HT1080 (cell line): ENCODE measurements at regions not wholly inside any gene's neighbourhood (a gene's known extent, or its start where the extent isn't known, plus 50 kb on each side); places are given as distances from the start of the nearest gene placed in this dataset.

Experiments
- DNase-seq: peaks from one replicate; pipeline ENCODE4 v3.0.0-alpha.2; 2015; ENCODE audit warnings: low read depth

DNA sequence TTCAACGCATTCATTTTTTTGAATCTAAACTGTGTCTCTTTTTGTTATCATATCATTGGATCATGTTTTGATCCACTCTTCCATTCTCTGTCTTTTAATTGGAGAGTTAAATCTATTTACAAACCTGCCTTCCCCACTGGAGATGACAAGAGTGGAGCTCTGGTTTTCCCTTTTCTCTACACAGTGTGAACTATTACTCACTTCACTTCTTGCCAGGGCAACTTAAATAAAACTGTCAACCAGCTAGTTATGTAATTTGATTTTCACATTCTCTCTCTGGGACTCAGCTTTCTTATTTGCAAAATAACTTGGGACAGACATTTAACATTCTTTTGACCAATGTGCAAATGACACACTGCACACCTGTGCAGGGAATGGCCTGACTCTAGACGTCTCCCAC, 230.8 kb upstream of the CST7 start:
- DNase-seq: no peak

DNA sequence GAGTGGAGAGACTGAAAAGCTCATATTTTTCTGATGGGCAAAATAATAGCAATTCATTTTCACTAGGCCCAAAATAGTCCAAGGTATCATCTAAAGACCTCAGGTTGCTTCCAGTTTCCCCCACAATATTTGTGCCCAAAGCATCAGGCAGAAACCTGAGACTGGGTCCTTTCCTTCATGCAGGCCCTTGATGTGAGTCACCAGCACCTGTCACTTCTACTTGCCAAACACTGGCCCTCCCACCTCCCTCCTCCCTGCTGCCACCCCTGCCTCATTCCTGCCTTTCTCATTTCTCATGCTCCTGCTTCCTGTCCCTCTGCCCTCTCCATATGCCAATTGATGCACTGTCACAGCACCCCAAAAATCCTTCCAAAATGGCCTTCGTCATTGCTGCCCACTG, 230.4 kb upstream of the CST7 start:
- DNase-seq: no peak

- no peak for DNase-seq
Measured at GRCh38 chr20:24720957-24721356, 228.1 kb upstream of the CST7 start.

GRCh38 chr20:24721891-24722568, 227.0 kb upstream of the CST7 start:
- DNase-seq: no peak

GRCh38 chr20:24722586-24722985, 226.5 kb upstream of the CST7 start:
- no peak for DNase-seq

DNA sequence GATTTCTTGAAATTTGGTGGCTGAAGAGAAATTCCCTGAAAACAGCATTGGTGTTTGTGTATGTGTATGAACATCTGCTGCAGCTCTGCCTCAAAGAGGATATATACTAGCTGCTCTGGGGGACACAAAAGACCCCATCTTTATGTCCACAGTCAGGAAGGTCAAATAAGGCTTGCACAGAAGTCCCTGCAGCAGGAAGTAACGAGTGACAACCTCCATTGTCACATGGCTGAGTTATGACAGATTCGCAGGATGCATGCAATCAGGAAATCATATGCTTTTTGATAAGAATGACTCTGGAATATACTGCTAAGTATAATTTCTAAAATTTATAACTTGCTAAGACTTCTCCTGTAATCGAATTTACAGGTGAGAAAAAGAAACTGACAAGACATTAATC, 225.9 kb upstream of the CST7 start:
- DNase-seq: no peak

GRCh38 chr20:24723647-24724352, 225.3 kb upstream of the CST7 start:
- no peak for DNase-seq

- DNase-seq: no peak
Measured at GRCh38 chr20:24724982-24725533, 224.0 kb upstream of the CST7 start.

GRCh38 chr20:24727795-24728194, 221.3 kb upstream of the CST7 start:
- no peak for DNase-seq

DNA sequence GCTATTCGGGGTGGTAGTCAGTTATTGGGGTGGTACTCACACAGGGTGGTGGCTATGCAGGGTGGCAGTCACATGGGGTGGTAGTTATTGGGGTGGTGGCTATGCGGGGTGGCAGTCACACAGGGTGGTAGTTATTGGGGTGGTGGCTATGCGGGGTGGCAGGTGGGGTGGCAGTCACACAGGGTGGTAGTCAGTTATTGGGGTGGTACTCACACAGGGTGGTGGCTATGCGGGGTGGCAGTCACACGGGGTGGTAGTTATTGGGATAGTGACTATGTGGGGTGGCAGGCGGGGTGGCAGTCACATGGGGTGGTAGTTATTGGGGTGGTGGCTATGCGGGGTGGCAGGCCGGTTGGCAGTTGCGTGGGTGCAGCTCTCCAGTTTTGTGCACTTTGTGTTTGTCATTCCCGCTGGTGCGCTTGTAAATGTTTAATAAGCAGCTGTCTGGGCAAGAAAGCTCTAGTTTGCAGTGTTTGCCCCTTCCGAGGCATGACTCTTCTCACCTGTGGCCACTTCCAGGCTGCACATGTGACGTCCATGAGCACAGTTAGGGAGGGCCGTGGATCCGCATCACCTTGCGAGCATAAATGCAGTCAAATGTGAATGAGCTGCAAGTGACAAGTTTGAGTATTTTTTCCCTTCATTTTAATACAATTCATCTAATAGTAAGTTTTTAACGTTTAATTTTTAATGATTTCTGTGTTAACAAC, 219.0 kb upstream of the CST7 start:
- no peak for DNase-seq

DNA sequence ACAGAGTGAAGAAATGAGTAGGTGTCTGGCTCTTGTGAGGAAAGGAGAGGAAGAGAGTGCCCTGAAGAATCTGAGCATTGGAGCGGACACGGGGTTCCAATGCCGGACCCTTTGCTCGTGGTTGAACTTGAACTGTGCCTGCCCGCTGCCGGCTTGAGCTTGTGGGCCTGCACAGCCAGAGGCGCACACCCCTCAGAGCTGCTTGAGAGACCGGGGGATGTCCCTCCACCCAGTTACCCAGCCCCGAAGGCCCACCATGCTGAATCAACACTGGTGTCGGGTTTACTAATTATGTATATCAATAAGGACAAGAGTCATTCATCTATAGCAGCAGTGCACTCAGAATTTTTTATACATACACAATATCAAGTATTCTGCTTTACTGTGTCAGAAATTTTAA, 218.3 kb upstream of the CST7 start:
- no peak for DNase-seq

GRCh38 chr20:24731312-24731711, 217.8 kb upstream of the CST7 start:
- DNase-seq: no peak

DNA sequence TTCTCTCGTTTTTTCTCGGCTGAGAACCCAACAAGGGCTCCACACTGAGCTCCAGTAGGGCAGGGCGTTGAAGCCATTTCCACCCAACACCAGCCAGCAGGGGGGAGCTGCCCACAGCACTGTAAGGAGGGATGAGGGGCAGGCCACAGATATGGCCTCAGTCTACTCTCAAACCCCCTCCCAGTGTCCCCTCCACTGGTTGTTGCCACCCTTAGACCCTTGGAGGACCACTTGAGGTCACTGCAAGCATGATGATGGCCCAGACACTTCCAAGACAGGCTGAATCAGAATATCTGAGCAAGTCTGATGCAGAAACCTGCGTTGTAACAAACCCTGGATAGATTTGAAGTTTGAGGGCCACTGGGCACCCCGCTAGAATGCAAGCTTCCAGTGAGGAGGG, 217.0 kb upstream of the CST7 start:
- no peak for DNase-seq

DNA sequence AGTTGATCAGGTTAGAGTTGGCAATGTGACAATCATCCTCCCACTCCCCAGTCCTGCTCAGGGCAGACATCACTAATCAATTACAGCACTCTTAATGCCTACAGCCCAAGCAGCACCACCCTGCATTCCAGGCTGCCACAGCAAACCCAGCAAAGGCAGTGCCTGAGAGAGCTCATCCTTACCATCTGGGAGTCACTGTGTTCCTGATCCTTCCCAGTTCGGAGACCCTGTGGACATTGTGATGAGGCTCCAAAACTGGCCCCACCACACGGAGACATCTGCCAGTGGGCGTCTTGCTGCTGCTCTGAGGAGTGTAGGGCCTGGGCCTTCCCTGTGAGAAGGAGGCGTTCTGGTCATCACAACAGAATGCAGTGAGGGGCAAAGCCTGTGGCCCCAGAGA, 216.5 kb upstream of the CST7 start:
- no peak for DNase-seq

DNA sequence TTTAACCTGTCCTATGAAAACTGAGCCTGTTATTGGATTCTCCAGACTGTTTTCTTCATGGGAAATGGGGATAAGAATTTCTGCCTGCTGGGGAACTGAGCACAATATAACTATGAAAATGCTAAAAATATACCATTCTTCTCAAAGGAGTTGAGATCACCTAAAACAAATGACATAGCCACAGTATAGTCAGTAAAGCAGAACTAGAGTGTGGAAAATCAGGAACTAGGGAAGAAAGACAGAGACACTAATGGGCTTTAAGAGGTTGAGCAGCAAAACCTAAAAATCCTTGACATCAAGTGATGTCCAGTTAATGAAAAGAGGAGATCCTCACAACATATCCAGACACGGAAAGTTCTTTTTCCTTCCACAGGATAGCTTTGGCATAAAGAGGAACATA, 215.7 kb upstream of the CST7 start:
- no peak for DNase-seq

DNA sequence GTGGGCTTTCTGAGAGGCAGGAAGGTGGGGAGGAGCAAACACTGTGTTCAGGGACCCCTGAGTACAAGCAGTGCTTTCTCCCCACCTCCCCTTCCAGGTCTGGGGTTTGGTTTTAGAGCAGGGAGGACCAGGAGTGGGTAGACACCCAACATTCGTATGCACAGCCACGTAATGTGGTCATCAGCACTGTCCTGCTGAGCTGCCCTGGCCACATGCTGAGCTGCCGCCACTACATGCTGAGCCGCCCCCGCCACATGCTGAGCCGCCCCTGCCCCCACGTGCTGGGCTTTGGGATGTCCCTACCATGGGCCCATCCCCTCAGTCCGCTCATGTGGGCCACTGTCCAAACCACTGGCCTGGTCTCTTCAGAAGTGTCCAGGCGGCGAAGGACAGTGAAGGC, 214.9 kb upstream of the CST7 start:
- DNase-seq: no peak

DNA sequence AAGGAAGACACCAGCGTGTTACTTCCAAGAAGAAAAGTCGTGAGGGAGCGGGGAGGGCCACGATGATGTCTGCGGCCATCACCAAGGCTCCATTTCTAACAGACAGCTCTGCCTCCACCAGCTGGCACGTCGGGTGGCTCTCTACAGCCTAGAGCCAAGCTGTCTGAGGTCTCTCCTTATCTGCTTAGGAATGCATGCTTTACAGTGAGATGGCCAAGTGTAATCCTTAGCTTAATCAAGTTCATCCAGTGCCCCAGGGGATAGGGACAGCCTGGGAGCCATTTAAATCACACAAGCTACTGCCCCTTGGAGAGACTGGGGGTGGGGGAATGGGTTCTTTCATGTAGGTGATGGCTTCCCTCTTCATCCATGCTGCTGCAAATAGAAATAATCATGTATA, 213.8 kb upstream of the CST7 start:
- no peak for DNase-seq

- no peak for DNase-seq
Measured at GRCh38 chr20:24736131-24736843, 212.8 kb upstream of the CST7 start.

GRCh38 chr20:24736844-24737211, 212.2 kb upstream of the CST7 start:
- no peak for DNase-seq

GRCh38 chr20:24737212-24737850, 211.7 kb upstream of the CST7 start:
- DNase-seq: no peak

DNA sequence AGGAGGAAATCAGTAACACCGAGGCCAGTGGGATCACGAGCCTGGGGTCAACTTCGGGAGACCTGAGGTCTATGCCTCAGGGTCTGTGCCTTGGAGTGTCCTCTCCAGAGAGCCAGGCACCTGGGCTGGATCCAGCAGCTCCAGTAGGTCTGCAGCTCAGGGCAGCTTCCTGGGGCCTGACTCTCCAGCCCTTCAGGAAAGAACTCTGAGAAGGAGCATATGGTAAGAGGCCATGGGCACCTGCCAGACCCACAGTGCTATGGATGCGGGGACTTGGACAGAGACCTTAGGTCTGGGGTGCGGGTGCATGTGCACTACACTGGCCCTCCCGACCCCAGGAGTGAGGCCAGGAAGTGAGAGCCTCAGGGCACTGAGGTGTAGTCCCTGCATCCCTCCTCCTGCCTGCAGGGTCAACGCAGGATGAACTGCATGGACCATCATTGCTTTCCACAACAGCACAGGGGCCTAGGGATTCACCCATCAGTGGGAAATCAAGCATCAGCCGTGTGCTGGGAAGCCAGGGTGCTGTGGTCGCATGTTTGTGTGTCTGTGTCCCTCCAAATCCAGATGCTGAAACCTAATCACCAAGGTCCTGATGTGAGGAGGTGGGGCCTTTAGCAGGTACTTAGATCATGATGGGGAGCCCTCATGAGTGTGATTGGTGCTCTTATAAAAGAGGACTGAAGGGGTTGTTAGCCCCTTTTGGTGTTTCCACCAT, 210.9 kb upstream of the CST7 start:
- no peak for DNase-seq
